ENCODE measurements at regions not wholly inside any gene's neighbourhood (a gene's known extent, or its start where the extent isn't known, plus 50 kb on each side); places are given as distances from the start of the nearest gene placed in this dataset.

- no peak for DNase-seq
- POLR2A ChIA-PET: no interaction called here
- no peak overlapping the region for H3K4me3 ChIP-seq (ENCODE audit: low read depth, low read length)
- H3K4me1 ChIP-seq: 0 out of 2 replicates have a peak, but pooled peaks cover 7% of the 10 kb centered on the region
- CTCF ChIA-PET: interaction anchor here (0.5 kb wide), 1 partner anchor 77 kb away, joined by 5 read pairs; no protein-coding TSS in a partner anchor
- BruUV-seq (replicated peaks): no TSS peak
- peaks cover 7% of the 10 kb centered on the region for H3K4me1 Mint-ChIP-seq (ENCODE audit: low read depth, unreplicated experiment)
- no peaks in the 10 kb centered on the region for H3K9me3 ChIP-seq
- H3K4me3 Mint-ChIP-seq (ENCODE audit: unreplicated experiment): no peak overlapping the region
- H3K27me3 ChIP-seq (replicated peaks; ENCODE audit: control insufficient read depth, insufficient read depth, low read length): no peaks in the 10 kb centered on the region
- H3K27ac Mint-ChIP-seq (ENCODE audit: unreplicated experiment): no peak overlapping the region
- H3K36me3 ChIP-seq (ENCODE audit: control insufficient read depth, insufficient read depth, low read length): no peaks in the 10 kb centered on the region
- no peaks in the 10 kb centered on the region for H3K9me3 Mint-ChIP-seq (ENCODE audit: unreplicated experiment)
- no peaks in the 10 kb centered on the region for H3K36me3 Mint-ChIP-seq (ENCODE audit: insufficient read depth, unreplicated experiment)
- H3K27me3 Mint-ChIP-seq (ENCODE audit: insufficient read depth, unreplicated experiment): no peaks in the 10 kb centered on the region
- no peak for TF ChIP-seq CTCF (IDR thresholded peaks at IDR 0.05; ENCODE audit: insufficient read depth in 1 of 2, low read depth in 1 of 2, low read length in 1 of 2, severe bottlenecking in 1 of 2, unreplicated experiment in 1 of 2)
- intact Hi-C loops (cut with micrococcal nuclease; ENCODE audit: unreplicated experiment): no loop called here
Measured at GRCh38 chr11:13101644-13102512, 92.8 kb downstream of the RASSF10 start.

- DNase-seq: no peak
- CTCF ChIA-PET: no interaction called here
- Mint-ChIP-seq H3K4me1 (ENCODE audit: low read depth, unreplicated experiment) (peaks cover 7% of the 10 kb centered on the region), H3K9me3 (ENCODE audit: unreplicated experiment) (no peaks in the 10 kb centered on the region), H3K27ac (ENCODE audit: unreplicated experiment) (no peak overlapping the region), H3K36me3 (ENCODE audit: insufficient read depth, unreplicated experiment) (no peaks in the 10 kb centered on the region), H3K4me3 (ENCODE audit: unreplicated experiment) (no peak overlapping the region), H3K27me3 (ENCODE audit: insufficient read depth, unreplicated experiment) (no peaks in the 10 kb centered on the region)
- H3K4me1 ChIP-seq: 0 out of 2 replicates have a peak, but pooled peaks cover 7% of the 10 kb centered on the region
- intact Hi-C loops (cut with micrococcal nuclease; ENCODE audit: unreplicated experiment): no loop called here
- H3K9me3 ChIP-seq: no peaks in the 10 kb centered on the region
- POLR2A ChIA-PET: no interaction called here
- H3K36me3 ChIP-seq (ENCODE audit: control insufficient read depth, insufficient read depth, low read length): no peaks in the 10 kb centered on the region
- no TSS peak for BruUV-seq (replicated peaks)
- no peak for TF ChIP-seq CTCF (IDR thresholded peaks at IDR 0.05; ENCODE audit: insufficient read depth in 1 of 2, low read depth in 1 of 2, low read length in 1 of 2, severe bottlenecking in 1 of 2, unreplicated experiment in 1 of 2)
- H3K4me3 ChIP-seq (ENCODE audit: low read depth, low read length): no peak overlapping the region
- no peaks in the 10 kb centered on the region for H3K27me3 ChIP-seq (replicated peaks; ENCODE audit: control insufficient read depth, insufficient read depth, low read length)
Measured at GRCh38 chr11:13102513-13102840, 93.4 kb downstream of the RASSF10 start.

GRCh38 chr11:13102865-13103539 is 93.9 kb downstream of the RASSF10 start:
- ChIA-PET CTCF (no interaction called here), POLR2A (no interaction called here)
- intact Hi-C loops (cut with micrococcal nuclease; ENCODE audit: unreplicated experiment): no loop called here
- Histone ChIP-seq H3K36me3 (ENCODE audit: control insufficient read depth, insufficient read depth, low read length) (no peaks in the 10 kb centered on the region), H3K4me1 (0 out of 2 replicates have a peak, but pooled peaks cover 7% of the 10 kb centered on the region), H3K9me3 (no peaks in the 10 kb centered on the region), H3K27me3 (replicated peaks; ENCODE audit: control insufficient read depth, insufficient read depth, low read length) (no peaks in the 10 kb centered on the region), H3K4me3 (ENCODE audit: low read depth, low read length) (no peak overlapping the region)
- H3K9me3 Mint-ChIP-seq (ENCODE audit: unreplicated experiment): peaks cover 3% of the 10 kb centered on the region
- no peaks in the 10 kb centered on the region for H3K36me3 Mint-ChIP-seq (ENCODE audit: insufficient read depth, unreplicated experiment)
- H3K4me1 Mint-ChIP-seq (ENCODE audit: low read depth, unreplicated experiment): peaks cover 7% of the 10 kb centered on the region
- BruUV-seq (replicated peaks): no TSS peak
- no peak overlapping the region for H3K4me3 Mint-ChIP-seq (ENCODE audit: unreplicated experiment)
- no peak for TF ChIP-seq CTCF (IDR thresholded peaks at IDR 0.05; ENCODE audit: insufficient read depth in 1 of 2, low read depth in 1 of 2, low read length in 1 of 2, severe bottlenecking in 1 of 2, unreplicated experiment in 1 of 2)
- no peaks in the 10 kb centered on the region for H3K27me3 Mint-ChIP-seq (ENCODE audit: insufficient read depth, unreplicated experiment)
- no peak overlapping the region for H3K27ac Mint-ChIP-seq (ENCODE audit: unreplicated experiment)
- DNase-seq: no peak
